Lower leg skin (tissue), 4 donors: ENCODE measurements at regions not wholly inside any gene's neighbourhood (a gene's known extent, or its start where the extent isn't known, plus 50 kb on each side); places are given as distances from the start of the nearest gene placed in this dataset.

Source experiments
- DNase-seq, 2 donors: peaks; one replicate each; pipeline ENCODE4 v3.0.0-alpha.2; 2019; ENCODE audit warnings: low spot score in 2 of 2
- H3K4me3 ChIP-seq: fragments of 200-600 bp; sonication (generic); 2 replicates; pipeline ENCODE4 v1.5.1; 2017; ENCODE audit warnings: mild to moderate bottlenecking, low read depth; ENCODE audit not compliant: poor library complexity, severe bottlenecking
- CTCF ChIP-seq, 3 donors: fragments of 450-650 bp; IDR thresholded peaks; one replicate each; pipeline ENCODE4 v1.5.1; 2016; ENCODE audit warnings: antibody characterized with exemption in 3 of 3, mild to moderate bottlenecking in 3 of 3, moderate library complexity in 2 of 3
- POLR2A ChIP-seq, 2 donors: fragments of 450-650 bp; IDR thresholded peaks; one replicate each; pipeline ENCODE4 v1.6.1; 2016 to 2017; ENCODE audit warnings: antibody characterized with exemption in 2 of 2, mild to moderate bottlenecking in 1 of 2, moderate library complexity in 1 of 2
- WGBS, 2 donors: methylation state at CpG; one replicate each; pipeline ENCODE4 v1.1.5; 2018; 5-methylcytosine and 5-hydroxymethylcytosine counted together
- intact Hi-C: fragments of 100-400 bp; cut with DNase I; formaldehyde crosslinking; loops from one replicate; pipeline ENCODE4 v1.15.0; 2023; ENCODE audit warnings: low total_unique reads

- no peak for TF ChIP-seq CTCF (IDR thresholded peaks at IDR 0.05)
- no peak overlapping the region for H3K4me3 ChIP-seq
- DNase-seq, result no peak
- 82 to 87% methylated on average over 4 of the region's 4 CpGs for WGBS, 2 donors
- intact Hi-C loops, result no loop called here
Measured at GRCh38 chr4:151921811-151922210, 161.0 kb upstream of the GATB start.

- H3K4me3 ChIP-seq, result no peak overlapping the region
- intact Hi-C loops, result no loop called here
- no peak for TF ChIP-seq POLR2A (IDR thresholded peaks at IDR 0.05)
- TF ChIP-seq CTCF (IDR thresholded peaks at IDR 0.05), result no peak
- DNase-seq, result no peak
Measured at GRCh38 chr4:151921386-151921785, 160.6 kb upstream of the GATB start.

GRCh38 chr4:151917145-151917734, 156.4 kb upstream of the GATB start:
- no peak for DNase-seq
- intact Hi-C loops, result no loop called here
- H3K4me3 ChIP-seq, result no peak overlapping the region
- no peak for TF ChIP-seq CTCF (IDR thresholded peaks at IDR 0.05)
- TF ChIP-seq POLR2A (IDR thresholded peaks at IDR 0.05), result no peak
- 65 to 70% methylated on average over 2 of the region's 2 CpGs for WGBS, 2 donors

GRCh38 chr4:151912632-151913031, 151.8 kb upstream of the GATB start:
- no peak for DNase-seq
- H3K4me3 ChIP-seq, result no peak overlapping the region
- TF ChIP-seq CTCF (IDR thresholded peaks at IDR 0.05) (no peak), POLR2A (IDR thresholded peaks at IDR 0.05) (no peak)
- intact Hi-C loops, result no loop called here
- WGBS, 2 donors, result 71 to 76% methylated on average over 6 of the region's 6 CpGs

- TF ChIP-seq CTCF (IDR thresholded peaks at IDR 0.05) (no peak), POLR2A (IDR thresholded peaks at IDR 0.05) (no peak)
- DNase-seq, result no peak
- H3K4me3 ChIP-seq, result no peak overlapping the region
- intact Hi-C loops, result no loop called here
- 88 to 90% methylated on average over 2 of the region's 2 CpGs for WGBS, 2 donors
Measured at GRCh38 chr4:151911970-151912369, 151.2 kb upstream of the GATB start.
